ENCODE measurements at regions not wholly inside any gene's neighbourhood (a gene's known extent, or its start where the extent isn't known, plus 50 kb on each side); places are given as distances from the start of the nearest gene placed in this dataset.

DNA sequence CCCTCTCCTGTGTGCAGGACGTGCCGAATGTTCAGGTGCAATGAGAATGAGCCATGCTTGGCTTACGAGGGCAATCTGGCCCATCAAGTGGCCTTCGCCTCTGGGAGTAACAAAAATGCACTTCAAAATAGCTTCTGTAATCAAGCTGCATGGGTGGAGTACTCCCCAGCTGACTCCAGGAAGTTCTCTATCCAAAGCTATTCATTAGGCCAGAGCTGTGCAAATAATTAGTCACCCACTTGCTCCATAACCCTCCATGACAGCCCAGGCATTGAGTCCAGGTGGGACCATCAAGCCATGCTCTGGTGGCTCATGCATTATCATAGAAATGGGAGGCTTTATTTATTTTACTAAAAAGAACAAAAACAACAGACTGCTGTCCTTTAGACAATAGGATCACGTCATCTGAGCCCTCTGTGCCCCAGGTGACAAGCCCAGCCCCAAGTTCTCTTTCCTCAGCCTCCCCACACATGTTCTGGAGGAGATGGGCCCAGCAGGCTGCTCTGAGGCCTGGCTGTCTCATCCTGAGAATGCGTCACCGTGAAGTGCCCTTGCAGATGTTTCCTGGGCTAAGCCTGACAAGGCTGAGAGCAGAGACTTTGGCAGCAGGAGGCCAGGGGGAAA, 244.7 kb downstream of the ETS1 start:
- peak; percentile 98 for DNase-seq (ENCODE audit: low read depth, low spot score)
- TF ChIP-seq GATA2 (IDR thresholded peaks at IDR 0.05; ENCODE audit: insufficient read depth, insufficient read length, low read depth, low read length) (peak; percentile 50), POLR2A (IDR thresholded peaks at IDR 0.05; ENCODE audit: low read depth, low read length) (peak; percentile 47), FOS (IDR thresholded peaks at IDR 0.05; ENCODE audit: borderline replicate concordance, insufficient read depth, low read length) (peak; percentile 77), EZH2 (IDR thresholded peaks at IDR 0.05; ENCODE audit: borderline replicate concordance, low read depth, low read length, severe bottlenecking) (no peak), CTCF (IDR thresholded peaks at IDR 0.05; ENCODE audit: extremely low read depth in 1 of 2, insufficient read depth in 1 of 2, low read depth in 1 of 2, low read length in 2 of 2) (no peak), JUN (IDR thresholded peaks at IDR 0.05; ENCODE audit: borderline replicate concordance, insufficient read depth, insufficient read length, low read depth) (peak; percentile 81), POLR2AphosphoS5 (IDR thresholded peaks at IDR 0.05; ENCODE audit: insufficient read depth, low read depth, low read length) (peak; percentile 86)
- TF ChIP-seq, protein P1, sequence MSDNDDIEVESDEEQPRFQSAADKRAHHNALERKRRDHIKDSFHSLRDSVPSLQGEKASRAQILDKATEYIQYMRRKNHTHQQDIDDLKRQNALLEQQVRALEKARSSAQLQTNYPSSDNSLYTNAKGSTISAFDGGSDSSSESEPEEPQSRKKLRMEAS (IDR thresholded peaks at IDR 0.05; ENCODE audit: insufficient read depth, insufficient read length), result peak; percentile 31
- ChIA-PET CTCF (interaction anchor here (0.9 to 1.6 kb wide), 8 partner anchors 9 to 488 kb away, joined by 3 to 11 read pairs (median 4); no protein-coding TSS in a partner anchor), POLR2A (interaction anchor here (0.6 kb wide), 1 partner anchor 206 kb away, joined by 3 read pairs; no protein-coding TSS in a partner anchor)
- peaks cover 31% of the 10 kb centered on the region for H3K4me1 ChIP-seq (ENCODE audit: control insufficient read depth, extremely low read depth, insufficient read depth, low read length)
- H2AFZ ChIP-seq (ENCODE audit: low read depth, low read length), result peak overlapping the region; percentile 11
- intact Hi-C loops (cut with micrococcal nuclease), result loop anchor here (1.0 to 2.0 kb wide), 17 partner anchors 8 to 494 kb away; no protein-coding TSS in a partner anchor
- FAIRE-seq, result peak; percentile 95
- no peaks in the 10 kb centered on the region for H3K36me3 ChIP-seq (ENCODE audit: control insufficient read depth in 2 of 2, extremely low read depth in 1 of 2, insufficient read depth in 2 of 2, low read length in 2 of 2)
- peak overlapping the region; percentile 49 for H3K9ac ChIP-seq (replicated peaks; ENCODE audit: extremely low read depth, insufficient read depth, low read length)
- H3K9me3 ChIP-seq (replicated peaks; ENCODE audit: control insufficient read depth, insufficient read depth, low read length), result no peaks in the 10 kb centered on the region
- peak overlapping the region; percentile 83 for H3K27ac ChIP-seq (ENCODE audit: insufficient read depth, low read depth, low read length)
- H3K4me2 ChIP-seq (ENCODE audit: insufficient read depth, low read length), result peak overlapping the region; percentile 18
- no peak overlapping the region for H3K4me3 ChIP-seq (replicated peaks in 1 of 3; ENCODE audit: insufficient read depth in 1 of 3, low read depth in 1 of 3, low read length in 3 of 3)
- H3K27me3 ChIP-seq (ENCODE audit: control insufficient read depth in 2 of 2, insufficient read depth in 2 of 2, low read length in 2 of 2), result no peaks in the 10 kb centered on the region
- no peaks in the 10 kb centered on the region for H3K79me2 ChIP-seq (ENCODE audit: control insufficient read depth, insufficient read depth, low read length)
- dilution Hi-C loops (cut with MboI; ENCODE audit: extremely low pct_ligation_motif_present, low sequenced_read_pairs), result no loop called here
- no peaks in the 10 kb centered on the region for H3K9me1 ChIP-seq (replicated peaks; ENCODE audit: control insufficient read depth, extremely low read depth, insufficient read depth, low read length)
- H4K20me1 ChIP-seq (replicated peaks; ENCODE audit: control insufficient read depth, extremely low read depth, insufficient read depth, low read length), result no peaks in the 10 kb centered on the region
- no TSS peak for BruUV-seq (replicated peaks)

Measured in endothelial cell of umbilical vein (primary cell).